ENCODE measurements at regions not wholly inside any gene's neighbourhood (a gene's known extent, or its start where the extent isn't known, plus 50 kb on each side); places are given as distances from the start of the nearest gene placed in this dataset.

- intact Hi-C loops (cut with micrococcal nuclease; ENCODE audit: unreplicated experiment): no loop called here
- H3K4me3 ChIP-seq: no peak overlapping the region
- no peak overlapping the region for H2AFZ ChIP-seq
- DNase-seq: no peak
- H3K4me2 ChIP-seq: no peak overlapping the region
- no TSS peak for BruUV-seq (replicated peaks)
- H3K9me2 ChIP-seq (ENCODE audit: insufficient read depth): no peaks in the 10 kb centered on the region; the same call in 1 of the 2 replicates
- H3K27ac ChIP-seq: no peak overlapping the region
- no peaks in the 10 kb centered on the region; the same call in 1 of the 2 replicates for H4K20me1 ChIP-seq (ENCODE audit: insufficient read depth)
- no peaks in the 10 kb centered on the region for H3K27me3 ChIP-seq (ENCODE audit: insufficient read depth, low read depth)
- no peak for TF ChIP-seq CTCF (conservative IDR thresholded peaks at IDR 0.05)
- TF ChIP-seq EZH2 (IDR thresholded peaks at IDR 0.05; ENCODE audit: low read depth): no peak
- H3K4me1 ChIP-seq (replicated peaks; ENCODE audit: insufficient read depth): no peaks in the 10 kb centered on the region
- H3K9me3 ChIP-seq (ENCODE audit: insufficient read depth, low read depth): no peaks in the 10 kb centered on the region
- H3K79me2 ChIP-seq (ENCODE audit: low read depth): no peaks in the 10 kb centered on the region
- CTCF ChIA-PET: no interaction called here
- POLR2A ChIA-PET (ENCODE audit: unreplicated experiment): no interaction called here
- no peaks in the 10 kb centered on the region for H3F3A ChIP-seq (ENCODE audit: insufficient read depth, low read depth)
- H3K36me3 ChIP-seq (ENCODE audit: low read depth): no peaks in the 10 kb centered on the region
These were observed 1086.7 kb downstream of the STIM2 start for GRCh38 chr4:27947302-27947701.

- no TSS peak for BruUV-seq (replicated peaks)
- no peaks in the 10 kb centered on the region for H4K20me1 ChIP-seq (ENCODE audit: insufficient read depth)
- no peaks in the 10 kb centered on the region for H3K79me2 ChIP-seq (ENCODE audit: low read depth)
- no peak overlapping the region for H3K27ac ChIP-seq
- H3F3A ChIP-seq (ENCODE audit: insufficient read depth, low read depth): no peaks in the 10 kb centered on the region
- H3K4me3 ChIP-seq: no peak overlapping the region
- H3K9me3 ChIP-seq (ENCODE audit: insufficient read depth, low read depth): no peaks in the 10 kb centered on the region
- intact Hi-C loops (cut with micrococcal nuclease; ENCODE audit: unreplicated experiment): no loop called here
- no peak overlapping the region for H3K4me2 ChIP-seq
- no peak for DNase-seq
- H3K9me2 ChIP-seq (ENCODE audit: insufficient read depth): no peaks in the 10 kb centered on the region
- no peak overlapping the region for H2AFZ ChIP-seq
- H3K27me3 ChIP-seq (ENCODE audit: insufficient read depth, low read depth): no peaks in the 10 kb centered on the region
- no peaks in the 10 kb centered on the region for H3K4me1 ChIP-seq (replicated peaks; ENCODE audit: insufficient read depth)
- ChIA-PET CTCF (no interaction called here), POLR2A (ENCODE audit: unreplicated experiment) (no interaction called here)
- TF ChIP-seq EZH2 (IDR thresholded peaks at IDR 0.05; ENCODE audit: low read depth) (no peak), CTCF (conservative IDR thresholded peaks at IDR 0.05) (no peak)
- no peaks in the 10 kb centered on the region for H3K36me3 ChIP-seq (ENCODE audit: low read depth)
These were observed 1103.5 kb downstream of the STIM2 start for GRCh38 chr4:27964095-27964494.

- Histone ChIP-seq H3K27me3 (ENCODE audit: insufficient read depth, low read depth) (no peaks in the 10 kb centered on the region), H3K27ac (no peak overlapping the region), H4K20me1 (ENCODE audit: insufficient read depth) (no peaks in the 10 kb centered on the region), H3K9me2 (ENCODE audit: insufficient read depth) (no peaks in the 10 kb centered on the region), H3K79me2 (ENCODE audit: low read depth) (no peaks in the 10 kb centered on the region), H3K4me1 (replicated peaks; ENCODE audit: insufficient read depth) (no peaks in the 10 kb centered on the region), H3K9me3 (ENCODE audit: insufficient read depth, low read depth) (no peaks in the 10 kb centered on the region), H3K36me3 (ENCODE audit: low read depth) (no peaks in the 10 kb centered on the region), H2AFZ (no peak overlapping the region), H3K4me3 (no peak overlapping the region), H3F3A (ENCODE audit: insufficient read depth, low read depth) (no peaks in the 10 kb centered on the region), H3K4me2 (no peak overlapping the region)
- ChIA-PET POLR2A (ENCODE audit: unreplicated experiment) (no interaction called here), CTCF (no interaction called here)
- intact Hi-C loops (cut with micrococcal nuclease; ENCODE audit: unreplicated experiment): no loop called here
- no TSS peak for BruUV-seq (replicated peaks)
- DNase-seq: no peak
- TF ChIP-seq EZH2 (IDR thresholded peaks at IDR 0.05; ENCODE audit: low read depth) (no peak), CTCF (conservative IDR thresholded peaks at IDR 0.05) (no peak)
These were observed 1106.0 kb downstream of the STIM2 start for GRCh38 chr4:27966664-27967063.
